A673 (cell line): ENCODE measurements at regions not wholly inside any gene's neighbourhood (a gene's known extent, or its start where the extent isn't known, plus 50 kb on each side); places are given as distances from the start of the nearest gene placed in this dataset.

Experiments
- EZH2 ChIP-seq: fragments of 200-600 bp; sonication (generic); IDR thresholded peaks from 2 replicates; pipeline ENCODE4 v1.6.1; 2017; ENCODE audit warnings: borderline replicate concordance, low read depth, mild to moderate bottlenecking, mixed read lengths, antibody characterized with exemption, low read length; ENCODE audit not compliant: poor library complexity, severe bottlenecking
- TF ChIP-seq, protein P1 (sequence below): fragments of 300-800, 200-600 bp; sonication (generic); conservative IDR thresholded peaks from 2 replicates; pipeline ENCODE4 v1.5.1; 2017; ENCODE audit warnings: low read depth, mild to moderate bottlenecking, antibody characterized with exemption, low read length, moderate library complexity, mixed read lengths

DNA sequence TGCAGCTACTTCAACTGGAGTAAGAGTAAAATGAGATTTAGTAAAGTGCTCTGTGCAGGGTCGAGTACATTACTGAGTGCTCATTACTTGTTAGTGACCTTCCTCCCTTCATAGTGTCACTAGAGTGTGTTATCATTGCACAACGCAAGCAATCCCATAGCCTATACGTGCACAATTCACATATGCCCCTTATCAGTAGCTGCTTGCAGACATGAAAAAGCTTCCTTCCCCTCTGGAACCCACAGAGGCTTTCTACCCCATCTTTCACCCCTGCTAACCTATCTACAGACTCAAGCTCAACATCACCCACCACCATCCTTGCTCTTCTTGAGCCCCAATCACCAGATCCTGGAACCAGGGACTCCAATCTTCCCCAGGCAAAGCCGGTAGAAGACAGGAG, 59.3 kb downstream of the C7orf25 start:
- no peak for TF ChIP-seq EZH2
- TF ChIP-seq, protein P1, sequence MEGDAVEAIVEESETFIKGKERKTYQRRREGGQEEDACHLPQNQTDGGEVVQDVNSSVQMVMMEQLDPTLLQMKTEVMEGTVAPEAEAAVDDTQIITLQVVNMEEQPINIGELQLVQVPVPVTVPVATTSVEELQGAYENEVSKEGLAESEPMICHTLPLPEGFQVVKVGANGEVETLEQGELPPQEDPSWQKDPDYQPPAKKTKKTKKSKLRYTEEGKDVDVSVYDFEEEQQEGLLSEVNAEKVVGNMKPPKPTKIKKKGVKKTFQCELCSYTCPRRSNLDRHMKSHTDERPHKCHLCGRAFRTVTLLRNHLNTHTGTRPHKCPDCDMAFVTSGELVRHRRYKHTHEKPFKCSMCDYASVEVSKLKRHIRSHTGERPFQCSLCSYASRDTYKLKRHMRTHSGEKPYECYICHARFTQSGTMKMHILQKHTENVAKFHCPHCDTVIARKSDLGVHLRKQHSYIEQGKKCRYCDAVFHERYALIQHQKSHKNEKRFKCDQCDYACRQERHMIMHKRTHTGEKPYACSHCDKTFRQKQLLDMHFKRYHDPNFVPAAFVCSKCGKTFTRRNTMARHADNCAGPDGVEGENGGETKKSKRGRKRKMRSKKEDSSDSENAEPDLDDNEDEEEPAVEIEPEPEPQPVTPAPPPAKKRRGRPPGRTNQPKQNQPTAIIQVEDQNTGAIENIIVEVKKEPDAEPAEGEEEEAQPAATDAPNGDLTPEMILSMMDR, result no peak
